ENCODE measurements at regions not wholly inside any gene's neighbourhood (a gene's known extent, or its start where the extent isn't known, plus 50 kb on each side); places are given as distances from the start of the nearest gene placed in this dataset.

DNA sequence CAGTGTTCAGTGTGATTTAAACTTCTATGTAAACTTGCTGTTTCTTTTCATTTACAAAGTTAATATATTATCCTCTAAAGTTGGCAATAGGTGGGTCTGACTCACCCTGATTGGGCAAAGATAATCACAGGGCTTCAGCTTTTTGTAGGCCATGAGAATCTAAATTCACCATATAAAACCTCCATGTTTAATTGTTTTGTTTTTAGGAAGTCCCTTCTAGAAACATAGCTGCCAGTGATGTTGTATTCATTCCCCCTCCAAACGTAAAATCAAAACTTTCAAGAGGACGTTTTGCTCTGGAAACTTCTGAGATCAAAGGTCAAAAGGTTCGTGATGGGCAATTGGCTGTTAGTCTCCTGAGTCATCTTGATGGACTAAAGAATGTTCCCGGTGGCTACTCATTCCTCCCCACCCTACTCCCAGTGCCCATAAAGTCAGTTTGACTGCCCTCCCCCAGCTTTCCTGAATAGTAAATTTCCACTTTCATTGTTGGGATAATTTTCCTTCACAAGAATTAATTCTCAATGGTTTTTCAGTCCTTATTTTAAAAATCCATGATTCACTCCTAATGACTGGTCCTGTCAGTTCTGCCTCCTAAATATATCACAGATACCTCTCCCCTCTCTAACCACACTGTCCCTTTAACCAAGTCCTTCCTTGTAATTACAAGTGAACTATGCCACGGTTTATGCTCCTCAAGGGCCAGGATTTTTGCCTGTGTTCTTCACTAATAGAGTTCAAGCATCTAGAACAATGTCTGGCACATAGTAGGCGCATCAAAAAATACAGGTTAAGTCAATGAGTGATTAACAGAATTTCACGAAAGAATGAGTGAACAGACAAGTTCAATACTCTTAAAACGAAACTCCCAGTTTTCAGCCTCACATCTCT, 164.4 kb upstream of the VRK2 start:
- TF ChIP-seq, protein P1, sequence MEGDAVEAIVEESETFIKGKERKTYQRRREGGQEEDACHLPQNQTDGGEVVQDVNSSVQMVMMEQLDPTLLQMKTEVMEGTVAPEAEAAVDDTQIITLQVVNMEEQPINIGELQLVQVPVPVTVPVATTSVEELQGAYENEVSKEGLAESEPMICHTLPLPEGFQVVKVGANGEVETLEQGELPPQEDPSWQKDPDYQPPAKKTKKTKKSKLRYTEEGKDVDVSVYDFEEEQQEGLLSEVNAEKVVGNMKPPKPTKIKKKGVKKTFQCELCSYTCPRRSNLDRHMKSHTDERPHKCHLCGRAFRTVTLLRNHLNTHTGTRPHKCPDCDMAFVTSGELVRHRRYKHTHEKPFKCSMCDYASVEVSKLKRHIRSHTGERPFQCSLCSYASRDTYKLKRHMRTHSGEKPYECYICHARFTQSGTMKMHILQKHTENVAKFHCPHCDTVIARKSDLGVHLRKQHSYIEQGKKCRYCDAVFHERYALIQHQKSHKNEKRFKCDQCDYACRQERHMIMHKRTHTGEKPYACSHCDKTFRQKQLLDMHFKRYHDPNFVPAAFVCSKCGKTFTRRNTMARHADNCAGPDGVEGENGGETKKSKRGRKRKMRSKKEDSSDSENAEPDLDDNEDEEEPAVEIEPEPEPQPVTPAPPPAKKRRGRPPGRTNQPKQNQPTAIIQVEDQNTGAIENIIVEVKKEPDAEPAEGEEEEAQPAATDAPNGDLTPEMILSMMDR (IDR thresholded peaks at IDR 0.05; ENCODE audit: extremely low read depth in 1 of 2, insufficient read depth in 1 of 2, low read depth in 1 of 2, low read length in 2 of 2), result no peak
- TF ChIP-seq, protein P2, sequence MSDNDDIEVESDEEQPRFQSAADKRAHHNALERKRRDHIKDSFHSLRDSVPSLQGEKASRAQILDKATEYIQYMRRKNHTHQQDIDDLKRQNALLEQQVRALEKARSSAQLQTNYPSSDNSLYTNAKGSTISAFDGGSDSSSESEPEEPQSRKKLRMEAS (IDR thresholded peaks at IDR 0.05; ENCODE audit: insufficient read depth, insufficient read length), result no peak

Data from endothelial cell of umbilical vein (primary cell).